HG03442 (cell line): ENCODE measurements at regions not wholly inside any gene's neighbourhood (a gene's known extent, or its start where the extent isn't known, plus 50 kb on each side); places are given as distances from the start of the nearest gene placed in this dataset.

Experiments
- ATAC-seq: cut with Tn5 transposase; IDR thresholded peaks from one replicate; pipeline ENCODE4 v1.9.1; 2021; ENCODE audit warnings: mild to moderate bottlenecking, moderate library complexity; ENCODE audit not compliant: unreplicated experiment

GRCh38 chr4:173717581-173717980 is 187.6 kb upstream of the HAND2 start:
- ATAC-seq, result no peak

GRCh38 chr4:173714456-173714855 is 184.4 kb upstream of the HAND2 start:
- ATAC-seq, result no peak

GRCh38 chr4:173713026-173713425 is 183.0 kb upstream of the HAND2 start:
- ATAC-seq, result no peak

GRCh38 chr4:173707658-173708419 is 177.8 kb upstream of the HAND2 start:
- no peak for ATAC-seq

- no peak for ATAC-seq
Measured at GRCh38 chr4:173704201-173704600, 174.2 kb upstream of the HAND2 start.

GRCh38 chr4:173703021-173703420 is 173.0 kb upstream of the HAND2 start:
- no peak for ATAC-seq

GRCh38 chr4:173700650-173701049 is 170.6 kb upstream of the HAND2 start:
- ATAC-seq, result no peak

GRCh38 chr4:173699841-173700475 is 169.9 kb upstream of the HAND2 start:
- no peak for ATAC-seq

- ATAC-seq, result no peak
Measured at GRCh38 chr4:173698557-173699262, 168.7 kb upstream of the HAND2 start.

GRCh38 chr4:173697840-173698239 is 167.8 kb upstream of the HAND2 start:
- ATAC-seq, result no peak

GRCh38 chr4:173696551-173696950 is 166.5 kb upstream of the HAND2 start:
- ATAC-seq, result no peak

GRCh38 chr4:173696011-173696410 is 166.0 kb upstream of the HAND2 start:
- ATAC-seq, result no peak

- ATAC-seq, result no peak
Measured at GRCh38 chr4:173685831-173686210, 155.8 kb upstream of the HAND2 start.

- ATAC-seq, result no peak
Measured at GRCh38 chr4:173685165-173685830, 155.3 kb upstream of the HAND2 start.

GRCh38 chr4:173684223-173684622 is 154.2 kb upstream of the HAND2 start:
- ATAC-seq, result no peak

GRCh38 chr4:173682609-173683008 is 152.6 kb upstream of the HAND2 start:
- no peak for ATAC-seq

GRCh38 chr4:173680278-173680677 is 150.2 kb upstream of the HAND2 start:
- ATAC-seq, result no peak

GRCh38 chr4:173675446-173675845 is 145.4 kb upstream of the HAND2 start:
- ATAC-seq, result no peak

GRCh38 chr4:173669460-173670179 is 139.6 kb upstream of the HAND2 start:
- no peak for ATAC-seq

GRCh38 chr4:173661001-173661400 is 131.0 kb upstream of the HAND2 start:
- no peak for ATAC-seq

- ATAC-seq, result no peak
Measured at GRCh38 chr4:173656898-173657297, 126.9 kb upstream of the HAND2 start.
